ENCODE measurements at regions not wholly inside any gene's neighbourhood (a gene's known extent, or its start where the extent isn't known, plus 50 kb on each side); places are given as distances from the start of the nearest gene placed in this dataset.

- Mint-ChIP-seq H3K36me3 (no peaks in the 10 kb centered on the region), H3K4me3 (no peak overlapping the region), H3K4me1 (ENCODE audit: unreplicated experiment) (no peaks in the 10 kb centered on the region), H3K27ac (no peak overlapping the region), H3K9me3 (peaks cover 6% of the 10 kb centered on the region), H3K27me3 (no peaks in the 10 kb centered on the region)
- TF ChIP-seq CTCF (conservative IDR thresholded peaks at IDR 0.05): no peak
- DNase-seq (ENCODE audit: extremely low spot score, unreplicated experiment): no peak
These were observed 295.7 kb upstream of the ROBO1 start for GRCh38 chr3:80063535-80063934.

- Mint-ChIP-seq H3K4me1 (ENCODE audit: unreplicated experiment) (no peaks in the 10 kb centered on the region), H3K27ac (no peak overlapping the region), H3K4me3 (no peak overlapping the region), H3K27me3 (no peaks in the 10 kb centered on the region), H3K9me3 (peaks cover 6% of the 10 kb centered on the region), H3K36me3 (no peaks in the 10 kb centered on the region)
- TF ChIP-seq CTCF (conservative IDR thresholded peaks at IDR 0.05): no peak
- no peak for DNase-seq (ENCODE audit: extremely low spot score, unreplicated experiment)
These were observed 292.9 kb upstream of the ROBO1 start for GRCh38 chr3:80060664-80061063.

- Mint-ChIP-seq H3K4me3 (no peak overlapping the region), H3K36me3 (no peaks in the 10 kb centered on the region), H3K9me3 (no peaks in the 10 kb centered on the region), H3K27ac (no peak overlapping the region), H3K27me3 (no peaks in the 10 kb centered on the region), H3K4me1 (ENCODE audit: unreplicated experiment) (no peaks in the 10 kb centered on the region)
- no peak for DNase-seq (ENCODE audit: extremely low spot score, unreplicated experiment)
- no peak for TF ChIP-seq CTCF (conservative IDR thresholded peaks at IDR 0.05)
These were observed 287.5 kb upstream of the ROBO1 start for GRCh38 chr3:80055306-80055705.

- no peak for DNase-seq (ENCODE audit: extremely low spot score, unreplicated experiment)
- Mint-ChIP-seq H3K27ac (no peak overlapping the region), H3K4me3 (no peak overlapping the region), H3K27me3 (no peaks in the 10 kb centered on the region), H3K4me1 (ENCODE audit: unreplicated experiment) (no peaks in the 10 kb centered on the region), H3K36me3 (no peaks in the 10 kb centered on the region), H3K9me3 (no peaks in the 10 kb centered on the region)
- no peak for TF ChIP-seq CTCF (conservative IDR thresholded peaks at IDR 0.05)
These were observed 284.5 kb upstream of the ROBO1 start for GRCh38 chr3:80052271-80052670.

GRCh38 chr3:80051602-80051962 is 283.8 kb upstream of the ROBO1 start:
- Mint-ChIP-seq H3K36me3 (no peaks in the 10 kb centered on the region), H3K27me3 (no peaks in the 10 kb centered on the region), H3K9me3 (no peaks in the 10 kb centered on the region), H3K4me1 (ENCODE audit: unreplicated experiment) (no peaks in the 10 kb centered on the region), H3K4me3 (no peak overlapping the region), H3K27ac (no peak overlapping the region)
- TF ChIP-seq CTCF (conservative IDR thresholded peaks at IDR 0.05): no peak
- DNase-seq (ENCODE audit: extremely low spot score, unreplicated experiment): no peak
